Common myeloid progenitor, CD34-positive (primary cell): ENCODE measurements at regions not wholly inside any gene's neighbourhood (a gene's known extent, or its start where the extent isn't known, plus 50 kb on each side); places are given as distances from the start of the nearest gene placed in this dataset.
"Not testable (repeated sequence)": the region's sequence is repeated elsewhere in the genome, so short reads cannot be mapped to it uniquely, and the experiment has no call there.

Source experiments
- CTCF ChIA-PET: fragments of 350-600 bp; sonication (Branson Sonifier 250); formaldehyde crosslinking; loops from one replicate; lab custom pipeline; 2021; ENCODE audit warnings: antibody characterized with exemption; lab: Charles Lee
- POLR2A ChIA-PET: fragments of 350-600 bp; sonication (Branson Sonifier 250); formaldehyde crosslinking; loops from one replicate; lab custom pipeline; 2021; ENCODE audit warnings: antibody characterized with exemption; lab: Charles Lee
- DNase-seq, 3 donors: peaks; one replicate each; pipeline versions ENCODE4 v3.0.0 to v3.0.0-alpha.2; 2013
- H3K27ac ChIP-seq, 2 experiments: 1 replicate in 1 of 2; 2 replicates in 1 of 2; pipeline ENCODE4 v1.7.0; 2013; ENCODE audit warnings: inconsistent platforms in 2 of 2, low read length in 2 of 2, mild to moderate bottlenecking in 2 of 2, low read depth in 1 of 2, moderate library complexity in 1 of 2; ENCODE audit not compliant: severe bottlenecking in 2 of 2, insufficient read depth in 1 of 2, poor library complexity in 1 of 2
- H3K27me3 ChIP-seq, 5 experiments: replicated peaks in 2 of 5; 1 replicate in 3 of 5; 2 replicates in 2 of 5; pipeline versions ENCODE4 v1.6.1 to v1.7.0; 2013; ENCODE audit warnings: low read length in 4 of 5, mild to moderate bottlenecking in 2 of 5, moderate library complexity in 2 of 5, inconsistent platforms in 1 of 5; ENCODE audit not compliant: insufficient read depth in 5 of 5, control insufficient read depth in 4 of 5
- H3K36me3 ChIP-seq, 4 experiments: 1 replicate in 2 of 4; 2 replicates in 2 of 4; pipeline versions ENCODE4 v1.6.1 to v1.7.0; 2013; ENCODE audit warnings: low read length in 3 of 4, control low read depth in 1 of 4, mild to moderate bottlenecking in 1 of 4; ENCODE audit not compliant: control insufficient read depth in 4 of 4, insufficient read depth in 4 of 4
- H3K4me1 ChIP-seq, 4 experiments: 1 replicate in 3 of 4; 2 replicates in 1 of 4; pipeline versions ENCODE4 v1.6.1 to v1.7.1; 2013; ENCODE audit warnings: low read length in 3 of 4, mild to moderate bottlenecking in 3 of 4, control low read depth in 1 of 4, inconsistent platforms in 1 of 4, moderate library complexity in 1 of 4; ENCODE audit not compliant: control insufficient read depth in 4 of 4, insufficient read depth in 4 of 4; ENCODE audit errors: control extremely low read depth in 1 of 4
- H3K4me3 ChIP-seq, 7 experiments: 1 replicate in 4 of 7; 2 replicates in 3 of 7; pipeline versions ENCODE4 v1.5.1 to v1.7.0; 2013; ENCODE audit warnings: mild to moderate bottlenecking in 7 of 7, low read length in 6 of 7, moderate library complexity in 6 of 7, inconsistent platforms in 2 of 7, low read depth in 2 of 7, control low read depth in 1 of 7; ENCODE audit not compliant: insufficient read depth in 4 of 7, control insufficient read depth in 1 of 7; ENCODE audit errors: extremely low read depth in 1 of 7
- H3K9me3 ChIP-seq, 5 experiments: 1 replicate in 4 of 5; 2 replicates in 1 of 5; pipeline versions ENCODE4 v1.6.1 to v1.7.1; 2013; ENCODE audit warnings: low read length in 4 of 5, mild to moderate bottlenecking in 2 of 5, inconsistent platforms in 1 of 5, low read depth in 1 of 5, moderate library complexity in 1 of 5; ENCODE audit not compliant: control insufficient read depth in 4 of 5, insufficient read depth in 2 of 5; ENCODE audit errors: control extremely low read depth in 1 of 5
- WGBS: methylation state at CpG from one replicate; pipeline ENCODE4 v1.1.5; 2013; ENCODE audit not compliant: insufficient coverage; 5-methylcytosine and 5-hydroxymethylcytosine counted together

DNA sequence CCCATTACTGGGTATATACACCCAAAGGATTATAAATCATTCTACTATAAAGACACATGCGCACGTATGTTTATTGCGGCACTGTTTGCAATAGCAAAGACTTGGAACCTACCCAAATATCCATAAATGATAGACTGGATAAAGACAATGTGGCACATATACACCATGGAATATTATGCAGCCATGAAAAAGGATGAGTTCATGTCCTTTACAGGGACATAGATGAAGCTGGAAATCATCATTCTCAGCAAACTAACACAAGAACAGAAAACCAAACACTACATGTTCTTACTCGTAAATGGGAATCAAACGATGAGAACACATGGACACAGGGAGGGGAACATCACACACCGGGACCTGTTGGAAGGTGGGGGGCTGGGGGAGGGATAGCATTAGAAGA, 171.3 kb downstream of the SUDS3 start:
- H3K4me1 ChIP-seq, H3K4me3 ChIP-seq, H3K36me3 ChIP-seq, H3K9me3 ChIP-seq, CTCF ChIA-PET, H3K27me3 ChIP-seq, POLR2A ChIA-PET, DNase-seq, H3K27ac ChIP-seq: not testable (repeated sequence)
- WGBS, result 100% methylated on average over 2 of the region's 6 CpGs

DNA sequence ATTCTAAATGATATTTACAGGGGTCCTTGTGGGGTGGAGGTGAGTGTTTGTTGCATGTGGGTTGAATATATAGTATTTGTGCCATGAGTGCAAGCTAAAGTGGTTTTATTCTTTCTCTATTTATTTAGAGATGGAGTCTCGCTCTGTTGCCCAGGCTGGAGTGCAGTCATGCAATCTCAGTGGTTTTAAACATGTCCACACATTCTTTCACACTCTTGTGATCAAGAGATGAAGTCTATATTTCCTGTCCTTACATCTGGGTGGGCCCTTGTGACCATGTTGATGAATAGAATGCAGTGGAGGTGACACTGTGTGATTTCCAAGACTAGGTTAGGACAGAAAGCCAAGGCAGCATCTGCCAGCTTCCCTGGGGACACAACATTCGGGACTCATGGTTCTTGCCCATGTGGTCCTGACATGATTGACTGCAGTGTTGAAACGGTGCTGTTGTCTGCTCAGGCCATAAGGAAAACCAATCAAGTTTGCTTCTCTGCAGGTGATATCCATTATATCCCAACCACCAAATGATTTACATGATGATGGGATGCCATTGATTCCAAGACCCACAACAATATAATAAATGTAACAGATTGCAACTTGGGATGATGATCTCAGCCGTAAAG, 172.6 kb downstream of the SUDS3 start:
- Histone ChIP-seq H3K4me1 (no peaks in the 10 kb centered on the region), H3K9me3 (no peaks in the 10 kb centered on the region), H3K4me3 (no peak overlapping the region), H3K27me3 (no peaks in the 10 kb centered on the region), H3K36me3 (no peaks in the 10 kb centered on the region), H3K27ac (no peak overlapping the region)
- POLR2A ChIA-PET, result no interaction called here
- CTCF ChIA-PET, result no interaction called here
- WGBS, result 80% methylated on average over 1 of the region's 4 CpGs
- DNase-seq, result no peak

DNA sequence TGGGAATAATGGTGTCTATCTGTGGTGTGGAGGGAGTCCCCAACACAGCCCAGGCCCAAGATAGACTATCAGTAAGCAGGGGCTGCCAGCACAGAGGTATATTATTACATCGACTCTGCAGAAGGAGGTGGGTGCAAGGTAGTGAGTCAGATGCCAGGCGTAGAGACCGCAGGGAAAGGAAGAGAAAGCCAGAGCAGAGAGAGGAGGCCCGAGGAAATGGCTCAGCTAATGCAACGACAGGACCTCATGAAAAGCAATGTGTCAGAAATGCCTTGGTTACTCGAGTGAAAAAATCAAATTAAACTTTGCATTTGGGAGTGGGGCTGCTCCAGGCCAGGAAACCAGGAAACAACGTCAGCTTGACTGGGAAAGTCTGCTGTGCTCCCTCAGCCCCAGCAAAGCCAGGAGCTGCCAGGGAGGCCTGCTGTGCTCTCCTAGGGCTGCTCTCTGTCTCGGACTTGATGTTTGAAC, 173.2 kb downstream of the SUDS3 start:
- Histone ChIP-seq H3K4me1 (no peaks in the 10 kb centered on the region), H3K9me3 (no peaks in the 10 kb centered on the region), H3K27me3 (no peaks in the 10 kb centered on the region), H3K27ac (no peak overlapping the region), H3K4me3 (no peak overlapping the region), H3K36me3 (no peaks in the 10 kb centered on the region)
- 89% methylated on average over 7 of the region's 8 CpGs for WGBS
- ChIA-PET CTCF (no interaction called here), POLR2A (no interaction called here)
- DNase-seq, result no peak

DNA sequence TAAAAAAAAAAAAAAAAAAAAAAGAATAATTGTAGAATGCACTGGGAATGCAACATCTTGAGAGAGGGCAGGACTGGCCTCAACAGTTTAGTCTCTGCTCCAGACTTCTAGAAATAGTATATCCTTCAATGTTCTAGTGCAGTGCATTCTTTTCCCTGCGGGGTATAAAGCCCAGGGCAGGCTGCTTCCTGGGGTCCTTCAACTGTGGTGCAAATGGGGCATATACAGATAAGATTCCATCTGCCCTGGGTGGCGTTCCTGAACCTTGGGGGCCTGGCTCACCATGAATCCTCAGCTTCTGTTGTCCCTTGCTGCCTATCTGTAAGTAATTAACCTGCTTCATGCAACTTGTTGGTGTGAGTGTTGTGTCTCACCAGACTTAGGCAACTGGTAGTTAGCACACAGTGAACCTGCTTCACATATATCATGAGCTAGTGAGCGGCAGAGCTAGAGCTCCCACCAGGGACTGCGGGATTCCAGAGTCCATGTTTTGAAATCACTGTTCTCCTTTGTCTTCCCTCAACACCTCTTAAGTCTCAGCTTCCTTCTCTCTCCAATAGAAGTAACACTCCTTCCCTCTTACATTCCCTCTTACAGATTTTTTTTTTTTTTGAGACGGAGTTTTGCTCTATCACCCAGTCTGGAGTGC, 177.6 kb downstream of the SUDS3 start:
- ChIA-PET CTCF (no interaction called here), POLR2A (no interaction called here)
- Histone ChIP-seq H3K4me3 (no peak overlapping the region), H3K4me1 (no peaks in the 10 kb centered on the region), H3K9me3 (no peaks in the 10 kb centered on the region), H3K27me3 (no peaks in the 10 kb centered on the region), H3K36me3 (no peaks in the 10 kb centered on the region), H3K27ac (no peak overlapping the region)
- 78% methylated on average over 4 of the region's 5 CpGs for WGBS
- DNase-seq, result no peak

DNA sequence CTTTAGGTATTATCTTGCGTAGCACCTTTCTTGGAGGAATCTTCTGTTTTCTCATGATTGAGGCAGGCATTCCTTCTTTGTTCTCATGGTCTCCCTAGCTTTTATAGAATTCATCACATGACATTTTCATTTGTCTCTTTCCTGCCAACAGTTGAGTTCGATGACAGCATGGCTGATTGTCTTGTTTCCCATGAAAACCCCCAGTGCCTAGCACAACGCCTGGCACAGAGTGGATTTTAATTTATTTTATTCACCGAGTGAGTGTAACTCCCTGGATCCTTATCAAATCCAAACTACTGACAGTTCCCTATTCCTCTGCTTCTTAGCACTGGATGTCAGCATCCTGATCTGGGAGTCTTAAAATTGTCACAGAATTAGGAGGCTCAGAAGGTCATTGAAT, 182.6 kb downstream of the SUDS3 start:
- 96% methylated on average over 4 of the region's 4 CpGs for WGBS
- Histone ChIP-seq H3K27ac (no peak overlapping the region), H3K9me3 (no peaks in the 10 kb centered on the region), H3K27me3 (no peaks in the 10 kb centered on the region), H3K4me3 (no peak overlapping the region), H3K4me1 (no peaks in the 10 kb centered on the region), H3K36me3 (no peaks in the 10 kb centered on the region)
- POLR2A ChIA-PET, result no interaction called here
- DNase-seq, result no peak
- CTCF ChIA-PET, result no interaction called here

DNA sequence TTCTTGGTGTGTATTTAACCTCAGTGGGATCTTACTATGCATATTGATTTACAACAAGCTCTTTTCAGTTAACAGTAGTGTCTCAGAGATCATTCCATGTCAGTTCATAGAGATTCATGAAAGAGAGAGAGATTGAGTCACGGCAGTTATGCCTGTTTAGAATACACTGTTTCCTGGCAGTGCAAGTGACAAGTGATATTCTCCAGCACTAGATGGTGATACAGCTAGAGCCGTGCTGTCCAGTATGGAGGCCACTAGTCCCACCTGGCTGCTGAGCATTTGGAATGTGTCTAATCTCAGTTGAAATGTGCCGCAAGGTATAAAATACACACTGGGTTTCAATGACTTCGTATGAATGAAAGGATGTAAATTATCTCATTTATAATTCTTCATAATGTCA, 184.4 kb downstream of the SUDS3 start:
- CTCF ChIA-PET, result no interaction called here

DNA sequence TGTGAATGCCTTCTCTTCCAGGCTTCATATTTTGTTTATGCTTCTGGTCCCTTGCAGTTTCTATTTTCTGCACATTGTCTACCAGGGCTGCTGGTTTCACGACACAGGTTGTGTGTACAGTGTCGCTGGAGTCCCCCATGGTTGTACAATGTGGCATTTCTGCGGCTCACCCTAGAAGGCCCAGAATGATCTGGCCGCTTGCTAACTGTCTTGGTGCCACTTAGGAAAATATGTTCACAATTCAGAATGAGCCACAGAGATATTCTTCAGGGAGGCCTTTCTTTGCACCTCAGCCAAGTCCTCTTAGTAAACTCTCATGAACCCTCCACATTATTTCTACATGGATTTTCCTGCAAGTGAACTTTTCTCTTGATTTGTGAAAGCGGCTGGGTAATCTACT, 195.4 kb downstream of the SUDS3 start:
- no peaks in the 10 kb centered on the region for H3K9me3 ChIP-seq
- H3K4me3 ChIP-seq, result no peak overlapping the region
- H3K27me3 ChIP-seq, result no peaks in the 10 kb centered on the region
- no peaks in the 10 kb centered on the region for H3K4me1 ChIP-seq
- 98% methylated on average over 4 of the region's 5 CpGs for WGBS
- ChIA-PET CTCF (no interaction called here), POLR2A (no interaction called here)
- no peak overlapping the region for H3K27ac ChIP-seq
- H3K36me3 ChIP-seq, result no peaks in the 10 kb centered on the region
- no peak for DNase-seq

More for the DNA sequence above, 184.4 kb downstream of the SUDS3 start:
- Histone ChIP-seq H3K36me3 (no peaks in the 10 kb centered on the region), H3K4me1 (no peaks in the 10 kb centered on the region), H3K27me3 (no peaks in the 10 kb centered on the region), H3K9me3 (no peaks in the 10 kb centered on the region), H3K4me3 (no peak overlapping the region), H3K27ac (no peak overlapping the region)
- no peak for DNase-seq
- POLR2A ChIA-PET, result no interaction called here
- WGBS, result 95% methylated on average over 2 of the region's 4 CpGs
